Skin epidermis (tissue), 12 donors: ENCODE measurements at regions not wholly inside any gene's neighbourhood (a gene's known extent, or its start where the extent isn't known, plus 50 kb on each side); places are given as distances from the start of the nearest gene placed in this dataset.

Experiments used
- H3K27ac ChIP-seq, 21 experiments: fragments of 200-600 bp; sonication (generic) in 11 of 21; one replicate each; pipeline ENCODE4 v1.5.0; 2020; ENCODE audit warnings: mild to moderate bottlenecking in 3 of 21, inconsistent platforms in 2 of 21, moderate library complexity in 2 of 21
- H3K4me3 ChIP-seq, 7 experiments: fragments of 200-600 bp; sonication (generic) in 2 of 7; one replicate each; pipeline ENCODE4 v1.5.0; 2020; ENCODE audit warnings: inconsistent platforms in 2 of 7, mild to moderate bottlenecking in 2 of 7, moderate library complexity in 1 of 7

DNA sequence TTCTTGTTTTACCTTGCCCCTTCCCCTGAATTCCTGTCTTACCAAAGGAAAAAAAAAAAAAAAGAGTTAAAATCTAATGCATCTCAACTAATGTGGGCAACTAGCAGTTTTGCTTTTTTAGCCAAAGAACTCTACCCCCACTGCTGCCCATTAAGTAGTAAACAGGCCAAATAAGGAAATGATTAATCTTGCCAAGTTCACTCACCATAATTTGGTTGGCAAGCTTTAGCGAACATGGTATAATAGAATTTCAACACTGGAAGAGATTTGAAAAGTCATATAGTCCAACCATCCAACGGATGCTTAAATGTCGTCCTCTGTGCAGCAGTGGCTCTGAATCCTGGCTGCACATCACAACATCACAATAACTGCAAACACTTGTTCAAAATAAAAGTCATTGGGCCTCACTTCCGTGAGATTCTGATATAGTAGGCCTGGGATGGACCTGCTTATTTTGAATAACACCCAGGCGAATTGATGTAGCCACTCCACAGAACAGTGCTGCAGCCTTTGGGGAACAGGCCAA, 142.0 kb upstream of the UBE2E1 start:
- Histone ChIP-seq H3K4me3 (no peak overlapping the region), H3K27ac (no peak overlapping the region)

DNA sequence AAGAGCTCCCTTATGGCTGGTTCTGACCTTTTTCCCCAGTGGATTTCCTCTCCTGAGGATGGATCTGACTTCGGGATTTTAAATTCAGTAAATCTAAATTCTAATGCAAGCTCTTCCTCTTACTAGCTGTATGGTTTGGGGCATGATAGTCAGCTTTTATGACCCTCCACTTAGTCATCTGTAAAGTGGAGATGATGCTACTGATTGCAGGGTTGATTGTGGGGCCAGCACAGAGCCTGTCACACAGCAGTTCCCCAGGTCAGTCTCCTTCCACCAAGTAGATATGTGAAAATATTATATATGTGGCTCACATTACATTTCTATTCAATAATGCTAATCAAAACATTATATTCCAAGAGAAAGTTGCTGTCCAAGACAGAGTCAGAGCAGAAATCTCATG, 141.3 kb upstream of the UBE2E1 start:
- Histone ChIP-seq H3K27ac (no peak overlapping the region), H3K4me3 (no peak overlapping the region)

DNA sequence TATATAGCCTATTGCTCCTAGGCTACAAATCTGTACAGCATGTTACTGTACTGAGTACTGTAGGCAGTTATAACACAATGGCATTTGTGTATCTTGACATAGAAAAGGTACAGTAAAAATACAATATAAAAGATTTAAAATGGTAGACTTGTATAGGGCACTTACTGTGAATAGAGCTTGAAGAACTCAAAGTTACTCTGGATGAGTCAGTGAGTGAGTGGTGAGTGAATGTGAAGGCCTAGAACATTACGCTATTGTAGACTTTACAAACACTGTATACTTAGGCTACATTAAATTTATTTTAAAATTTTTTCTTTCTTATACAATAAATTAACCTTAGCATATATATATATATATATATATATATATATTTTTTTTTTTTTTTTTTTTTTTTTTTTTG, 140.0 kb upstream of the UBE2E1 start:
- Histone ChIP-seq H3K27ac (no peak overlapping the region), H3K4me3 (no peak overlapping the region)

DNA sequence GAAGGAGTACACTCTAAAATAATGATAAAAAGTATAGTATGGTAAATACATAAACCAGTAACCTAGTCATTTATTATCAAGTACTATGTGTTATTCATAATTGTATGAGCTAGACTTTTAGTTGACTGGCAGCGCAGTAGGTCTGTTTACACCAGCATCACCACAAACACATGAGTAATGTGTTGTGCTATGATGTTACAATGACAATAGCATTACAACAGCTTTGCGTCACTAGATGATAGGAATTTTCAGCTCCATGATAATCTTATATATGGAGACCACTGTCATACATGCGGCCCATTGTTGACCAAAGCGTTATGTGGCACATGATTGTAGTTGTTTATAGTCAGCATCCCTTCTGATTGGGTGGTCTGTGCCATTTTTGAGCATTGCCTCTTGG, 138.9 kb upstream of the UBE2E1 start:
- H3K27ac ChIP-seq = no peak overlapping the region
- H3K4me3 ChIP-seq = no peak overlapping the region

DNA sequence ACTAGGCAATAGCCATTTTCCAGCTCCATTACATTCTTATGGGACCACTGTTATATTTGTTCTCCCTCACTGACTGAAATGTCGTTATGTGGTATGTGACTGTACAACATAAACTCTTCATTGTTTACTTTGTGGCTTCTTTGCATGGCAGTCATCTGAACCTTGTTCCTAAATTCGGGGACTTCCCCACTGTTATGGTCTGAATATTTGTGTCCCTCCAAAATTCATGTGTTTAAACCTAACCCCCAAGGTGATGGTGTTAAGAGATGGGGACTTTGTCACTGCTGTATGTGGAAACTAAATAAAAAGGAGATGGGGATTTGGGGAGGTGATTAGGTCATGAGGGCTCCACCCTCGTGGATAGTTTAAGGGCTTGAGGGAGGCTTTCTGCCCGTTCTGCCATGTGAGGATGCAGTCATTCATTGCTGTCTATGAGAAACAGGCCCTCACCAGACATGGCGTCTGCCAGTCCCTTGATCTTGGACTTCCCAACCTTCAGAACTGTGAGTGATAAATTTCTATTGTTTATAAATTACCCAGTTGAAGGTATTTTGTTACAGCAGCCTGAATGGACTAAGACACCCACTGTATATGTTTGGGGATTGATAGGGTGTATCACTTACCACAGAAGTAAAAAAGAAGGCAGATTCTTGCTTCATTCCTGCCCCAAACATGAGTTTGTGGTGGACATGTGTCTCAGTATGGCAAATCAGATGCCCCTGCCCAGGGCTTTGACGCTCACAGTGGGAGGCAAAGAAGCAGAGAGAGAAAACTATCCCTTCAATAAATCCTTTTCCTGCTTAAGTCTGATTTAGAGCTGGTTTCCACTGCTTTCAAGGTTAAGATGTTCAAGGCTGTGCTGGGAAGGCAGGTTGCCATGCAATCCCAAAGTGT, 138.0 kb upstream of the UBE2E1 start:
- no peak overlapping the region for H3K4me3 ChIP-seq
- H3K27ac ChIP-seq = no peak overlapping the region

DNA sequence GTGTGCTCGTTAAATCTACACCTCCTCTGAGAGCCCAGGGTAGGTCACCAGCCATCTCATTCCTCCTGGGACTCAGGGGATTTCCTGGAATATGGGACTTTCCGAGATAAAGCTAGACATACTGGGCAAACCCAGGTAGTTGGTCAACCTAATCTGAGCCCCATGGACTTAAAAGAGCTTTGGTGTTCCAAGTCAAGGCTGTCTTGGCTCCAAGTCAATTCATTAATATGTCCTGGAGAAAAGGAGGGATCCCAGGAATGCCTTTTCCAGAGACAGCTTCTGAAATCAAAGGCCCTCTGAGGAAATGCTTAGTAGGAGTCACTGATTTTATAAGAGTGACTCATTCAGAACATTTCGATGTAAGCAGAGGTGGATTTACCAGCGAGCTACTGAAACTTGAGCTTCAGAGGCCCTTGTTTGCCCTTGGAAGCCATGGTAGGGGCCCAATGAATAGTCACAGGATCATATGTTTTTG, 137.3 kb upstream of the UBE2E1 start:
- Histone ChIP-seq H3K4me3 (no peak overlapping the region), H3K27ac (no peak overlapping the region)

DNA sequence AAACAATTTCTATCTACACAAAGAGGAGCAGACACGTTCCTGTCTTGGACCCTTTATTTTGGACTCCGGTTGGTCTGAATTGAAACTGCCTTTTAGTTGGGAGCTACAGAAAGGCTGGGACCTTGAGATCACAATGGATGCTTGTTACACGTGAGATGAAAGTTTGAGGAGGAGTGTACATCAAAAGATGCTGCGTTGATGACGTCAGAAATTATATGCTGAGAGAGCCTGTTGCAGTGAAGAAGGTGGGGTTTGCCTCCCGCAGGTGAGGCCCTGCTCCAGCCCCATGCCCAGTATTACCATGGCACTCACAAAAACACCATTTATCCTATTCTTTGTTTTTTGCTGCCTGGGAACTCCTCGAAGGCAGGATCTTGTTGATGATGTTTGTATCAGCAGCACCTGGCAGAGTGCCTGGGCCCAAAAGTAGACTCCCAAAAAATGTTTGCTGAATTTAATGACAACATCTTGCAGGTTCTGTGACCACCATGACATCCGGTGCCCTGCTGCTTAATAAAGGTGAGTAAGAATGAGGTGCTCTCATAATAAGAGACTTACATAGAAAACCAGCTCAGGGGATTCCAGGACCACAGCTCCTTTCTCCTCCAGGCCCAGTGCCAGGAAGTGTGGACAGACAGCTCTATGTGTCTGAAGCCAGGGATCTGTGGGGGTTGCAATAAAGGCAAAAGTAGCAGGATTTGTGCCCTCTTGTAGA, 136.1 kb upstream of the UBE2E1 start:
- no peak overlapping the region for H3K27ac ChIP-seq
- H3K4me3 ChIP-seq = no peak overlapping the region

DNA sequence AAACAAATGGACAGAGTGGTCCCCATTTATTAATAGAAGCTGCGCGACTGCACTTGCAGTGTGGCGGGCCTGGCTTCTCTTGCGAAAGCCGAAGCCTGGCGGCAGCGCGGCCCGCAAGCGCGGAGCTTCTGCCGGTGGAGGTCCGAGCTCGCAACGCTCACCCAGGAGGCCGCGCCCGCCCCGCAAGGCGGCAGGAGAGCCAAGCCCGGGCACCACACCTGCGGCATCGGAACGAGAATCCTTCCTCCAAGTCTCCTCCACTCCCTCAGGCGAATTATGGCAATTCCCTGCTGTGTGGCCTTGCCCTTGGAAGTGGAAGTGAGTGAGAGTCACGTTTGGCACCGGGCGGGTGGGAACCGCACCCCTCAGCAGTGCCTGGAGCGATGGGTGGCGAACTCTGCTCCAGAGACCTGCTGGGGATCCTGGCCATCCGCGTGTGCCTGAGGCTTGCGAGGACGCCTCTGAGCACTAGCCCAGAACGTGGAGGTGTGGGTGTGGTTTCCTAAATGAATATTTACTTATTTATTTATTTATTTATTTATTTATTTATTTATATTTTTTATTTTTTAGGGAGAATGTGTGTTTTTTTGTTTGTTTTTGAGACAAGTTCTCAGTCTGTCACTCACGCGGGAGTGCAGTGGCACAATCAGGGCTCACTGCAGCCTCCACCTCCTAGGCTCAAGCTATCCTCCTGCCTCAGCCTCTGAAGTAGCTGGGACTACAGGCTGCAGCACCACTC, 133.7 kb upstream of the UBE2E1 start:
- H3K27ac ChIP-seq = no peak overlapping the region
- H3K4me3 ChIP-seq = peak overlapping the region in 4 of 7 experiments; percentile 7 to 33 (median 16)

DNA sequence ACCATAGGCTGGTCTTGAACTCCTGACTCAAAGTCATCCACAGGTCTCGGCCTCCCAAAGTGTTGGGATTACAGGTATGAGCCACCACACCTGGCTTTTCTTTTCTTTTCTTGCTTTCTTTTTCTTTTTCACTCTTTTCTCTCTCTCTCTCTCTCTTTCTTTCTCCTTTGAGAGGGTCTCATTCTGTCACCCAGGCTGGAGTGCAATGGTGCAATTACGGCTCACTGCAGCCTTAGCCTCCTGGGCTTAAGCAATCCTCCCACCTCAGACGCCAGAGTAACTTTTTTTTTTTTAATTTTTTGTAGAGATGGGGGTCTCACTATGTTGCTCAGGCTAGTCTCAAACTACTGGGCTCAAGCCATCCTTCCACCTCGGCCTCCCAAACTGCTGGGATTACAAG, 133.1 kb upstream of the UBE2E1 start:
- Histone ChIP-seq H3K27ac (no peak overlapping the region), H3K4me3 (no peak overlapping the region)

DNA sequence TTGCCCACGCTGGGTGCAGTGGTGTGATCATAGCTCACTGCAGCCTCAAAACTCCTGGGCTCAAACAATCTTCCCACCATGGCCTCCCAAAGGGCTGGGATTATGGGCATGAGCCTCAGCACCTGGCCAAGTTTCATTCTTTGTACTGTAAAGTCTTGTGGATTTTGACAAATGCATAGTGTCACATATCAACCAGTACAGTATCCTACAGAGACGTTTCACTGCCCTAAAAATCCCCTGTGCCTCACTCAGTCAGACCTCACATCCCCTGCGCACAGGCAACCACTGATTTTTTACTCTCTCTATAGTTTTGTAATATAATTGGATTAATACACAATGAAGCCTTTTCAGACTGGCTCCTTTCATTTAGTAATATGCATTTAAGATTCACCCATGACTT, 130.7 kb upstream of the UBE2E1 start:
- Histone ChIP-seq H3K27ac (no peak overlapping the region), H3K4me3 (no peak overlapping the region)

DNA sequence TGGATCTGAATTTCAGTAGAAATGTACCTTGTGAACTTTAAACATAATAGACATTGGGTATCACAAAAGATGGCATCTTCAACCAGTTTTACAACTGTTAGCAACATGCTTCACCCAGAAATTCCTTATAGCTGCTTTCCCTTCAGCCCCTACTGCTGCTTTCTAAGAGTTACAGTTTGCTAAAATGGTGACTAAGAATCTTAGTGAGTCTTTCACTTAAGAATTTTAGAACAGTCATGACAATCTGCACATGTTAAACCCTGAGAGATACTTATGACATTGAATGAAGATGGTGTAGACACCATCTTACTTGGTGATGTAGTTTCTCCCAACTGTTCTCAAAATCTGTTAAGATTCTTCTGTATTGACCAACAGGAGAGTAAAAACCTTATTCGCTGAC, 129.7 kb upstream of the UBE2E1 start:
- Histone ChIP-seq H3K4me3 (no peak overlapping the region), H3K27ac (no peak overlapping the region)

DNA sequence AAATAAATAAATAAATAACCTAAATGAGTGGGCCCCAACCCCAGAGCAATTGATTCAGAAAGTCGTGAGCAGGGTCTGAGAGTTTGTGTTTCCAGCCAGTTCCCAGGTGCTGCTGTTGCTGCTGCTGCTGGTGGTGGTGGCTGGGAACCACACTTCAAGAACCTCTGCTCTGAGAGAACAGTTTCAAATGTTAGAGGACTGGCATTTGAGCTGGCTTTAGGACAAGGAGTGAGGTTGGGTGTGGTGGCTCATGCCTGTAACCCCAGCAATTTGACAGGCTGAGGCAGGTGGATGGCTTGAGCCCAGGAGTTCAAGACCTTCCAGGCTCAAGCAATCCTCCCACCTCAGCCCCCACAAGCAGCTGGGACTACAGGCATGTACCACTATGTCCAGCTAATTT, 123.1 kb upstream of the UBE2E1 start:
- Histone ChIP-seq H3K4me3 (no peak overlapping the region), H3K27ac (no peak overlapping the region)

DNA sequence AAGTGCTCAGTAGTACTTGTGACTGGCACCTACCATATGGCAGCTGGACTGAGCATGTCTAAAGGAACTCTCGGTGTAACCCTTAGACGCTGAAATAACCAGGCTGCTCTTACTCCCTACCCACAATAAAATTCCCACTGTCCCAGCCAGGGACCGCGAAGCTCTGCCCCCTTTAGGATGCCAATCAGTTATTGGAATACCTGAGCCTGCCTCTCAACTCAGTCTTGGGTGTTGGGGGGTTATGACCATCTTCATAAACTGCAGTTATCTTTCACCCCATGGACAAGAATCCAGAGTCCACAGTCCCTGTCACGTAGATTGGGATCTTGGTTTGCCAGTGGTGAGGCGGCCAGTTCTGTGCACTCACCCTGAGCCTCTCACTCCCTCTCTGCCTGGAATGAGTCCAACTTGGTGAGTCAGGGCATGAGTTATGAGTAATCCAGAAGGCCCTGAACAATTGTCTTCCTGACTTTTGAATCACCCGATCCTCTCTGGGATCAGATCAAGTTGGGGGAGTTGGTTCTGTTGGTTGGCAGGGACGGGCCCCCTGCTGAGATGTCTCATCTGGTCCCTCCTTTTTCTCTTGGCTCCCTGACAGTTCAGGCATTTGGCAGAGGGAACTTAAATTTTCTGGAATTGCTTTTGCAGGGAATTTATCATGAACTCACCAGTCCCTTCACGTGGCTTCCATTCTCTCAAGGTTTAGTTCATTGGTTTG, 120.1 kb upstream of the UBE2E1 start:
- Histone ChIP-seq H3K27ac (peak overlapping the region in 10 of 21 experiments; percentile 11 to 55 (median 32)), H3K4me3 (no peak overlapping the region)

DNA sequence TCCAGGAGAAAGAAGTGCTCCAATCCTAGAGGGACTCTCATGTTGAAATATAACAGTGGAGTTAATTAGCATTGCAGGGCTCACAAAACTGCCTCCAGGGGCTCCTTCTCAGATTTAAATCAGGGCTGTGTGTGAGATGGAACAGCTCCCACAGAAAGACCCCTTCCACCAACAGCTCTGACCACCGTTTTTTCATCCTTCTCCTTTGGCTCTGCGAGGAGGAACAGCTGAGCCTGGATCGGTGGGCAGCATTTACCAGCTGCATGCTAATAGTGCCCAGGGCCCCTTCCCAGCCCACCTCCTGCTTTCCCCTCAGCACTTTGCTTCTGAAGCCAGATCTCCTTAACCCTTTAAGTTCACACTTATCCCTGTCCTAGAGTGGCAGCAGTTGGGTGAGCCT, 119.2 kb upstream of the UBE2E1 start:
- Histone ChIP-seq H3K27ac (peak overlapping the region in 4 of 21 experiments; percentile 14 to 32 (median 22)), H3K4me3 (no peak overlapping the region)

DNA sequence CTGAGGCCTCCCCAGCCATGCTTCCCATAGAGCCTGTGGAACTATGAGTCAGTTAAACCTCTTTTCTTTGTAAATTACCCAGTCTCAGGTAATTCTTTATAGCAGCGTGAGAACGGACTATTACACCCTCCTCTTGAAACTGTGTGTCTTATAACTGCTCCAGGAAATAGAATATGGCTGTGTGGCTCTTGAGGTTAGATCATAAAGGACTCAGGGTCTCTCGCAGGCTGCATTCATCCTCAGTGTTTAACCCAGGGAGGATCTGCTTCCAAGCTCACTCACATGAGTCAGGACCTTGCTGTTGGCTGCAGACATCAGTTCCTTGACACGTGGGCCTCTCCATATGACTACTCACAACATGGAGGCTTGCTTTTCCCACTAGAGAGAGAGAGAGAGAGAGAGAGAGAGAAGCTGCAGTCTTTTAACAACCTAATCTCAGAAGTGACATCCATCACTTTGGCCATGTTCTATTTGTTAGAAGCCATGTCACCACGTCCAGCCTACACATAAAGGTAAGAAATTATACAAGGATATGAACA, 114.3 kb upstream of the UBE2E1 start:
- Histone ChIP-seq H3K4me3 (no peak overlapping the region), H3K27ac (no peak overlapping the region)

DNA sequence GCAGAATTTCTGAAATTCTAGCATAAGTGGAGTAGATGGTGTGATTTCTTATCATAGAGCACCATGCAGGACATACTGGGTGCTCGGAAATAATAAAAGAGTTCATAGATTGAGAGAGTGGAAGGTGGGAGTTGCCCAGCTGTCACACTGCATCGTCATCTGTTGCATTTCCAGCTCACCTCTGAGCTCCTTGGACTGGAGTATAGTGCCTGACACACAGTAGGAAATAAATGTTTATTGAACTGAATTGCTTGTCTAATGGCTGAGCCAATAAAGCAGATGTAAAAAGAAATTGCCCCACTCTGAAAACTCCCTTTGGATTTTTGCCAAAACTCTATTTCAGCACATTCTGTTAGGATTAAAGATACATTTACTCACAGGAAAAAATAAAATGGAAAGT, 108.9 kb upstream of the UBE2E1 start:
- Histone ChIP-seq H3K4me3 (no peak overlapping the region), H3K27ac (no peak overlapping the region)

DNA sequence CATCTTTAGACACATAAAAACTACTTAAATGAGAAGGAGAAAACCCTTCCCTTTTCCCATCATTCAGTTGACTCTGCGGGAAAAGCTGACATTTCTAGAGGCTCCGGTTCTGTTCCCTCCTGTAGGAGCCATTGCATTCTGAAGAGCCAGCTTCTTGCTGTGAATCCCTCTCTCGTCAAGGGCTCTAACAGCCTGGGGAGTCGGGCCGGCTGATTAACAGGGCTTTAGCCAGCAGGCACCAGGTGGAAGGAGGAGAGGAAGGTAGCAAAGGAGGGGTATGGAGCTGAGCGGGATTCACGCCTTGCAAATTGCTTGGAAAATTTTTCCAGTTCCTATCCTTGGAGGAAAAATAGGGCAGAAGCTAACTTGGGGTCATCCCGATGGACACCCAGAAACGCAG, 108.3 kb upstream of the UBE2E1 start:
- H3K27ac ChIP-seq = no peak overlapping the region
- H3K4me3 ChIP-seq = no peak overlapping the region

DNA sequence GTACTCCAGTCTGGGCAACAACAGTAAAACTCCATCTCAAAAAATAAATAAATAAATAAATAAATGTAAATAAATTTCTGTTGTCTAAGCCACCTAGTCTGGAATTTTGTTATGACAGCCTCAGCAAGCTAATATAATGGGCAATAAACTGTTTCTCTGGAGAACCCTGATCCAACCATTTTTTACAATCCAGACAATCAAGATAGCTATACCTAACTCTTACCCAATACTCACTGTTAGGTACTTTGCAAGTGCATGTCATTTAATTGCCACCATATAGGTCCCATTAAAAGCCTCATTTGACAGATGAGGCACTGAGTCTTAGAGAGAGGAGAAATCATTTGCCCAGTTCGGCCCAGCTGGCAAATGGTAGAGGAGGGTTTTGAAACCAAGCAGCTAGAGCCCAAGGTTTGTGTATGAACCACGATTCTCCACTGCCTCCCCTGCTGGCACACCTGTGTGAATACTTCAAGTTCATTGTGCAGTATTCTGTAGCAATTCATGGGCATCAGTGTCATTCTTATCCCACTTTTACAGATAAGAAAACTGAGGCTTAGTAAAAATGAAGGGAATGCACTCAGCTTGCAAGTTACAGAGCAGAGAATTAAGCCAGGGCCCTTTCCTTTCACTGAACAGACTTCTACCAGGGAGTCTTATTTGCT, 107.0 kb upstream of the UBE2E1 start:
- no peak overlapping the region for H3K27ac ChIP-seq
- H3K4me3 ChIP-seq = no peak overlapping the region

DNA sequence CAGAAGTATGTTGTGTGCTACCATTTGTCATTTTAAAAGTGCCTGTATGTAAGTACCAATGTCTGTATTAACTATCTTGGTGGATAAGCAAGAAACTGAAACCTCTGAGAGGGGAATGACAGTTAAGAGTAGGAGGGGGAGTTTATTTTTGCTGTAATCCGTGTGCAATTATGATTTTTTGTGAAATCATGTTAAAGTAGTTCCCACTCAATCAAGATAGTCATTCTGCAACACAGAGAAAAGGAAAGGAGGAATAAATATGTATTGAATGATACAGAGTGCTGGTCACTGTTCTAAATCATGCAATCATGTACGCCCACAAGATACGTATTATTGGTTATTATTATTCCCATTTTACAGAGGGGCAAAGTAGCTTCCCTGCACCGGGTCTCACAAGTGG, 105.1 kb upstream of the UBE2E1 start:
- H3K27ac ChIP-seq = no peak overlapping the region
- H3K4me3 ChIP-seq = no peak overlapping the region
